Nephron progenitor cell (in vitro differentiated cells): ENCODE measurements at regions not wholly inside any gene's neighbourhood (a gene's known extent, or its start where the extent isn't known, plus 50 kb on each side); places are given as distances from the start of the nearest gene placed in this dataset.

ENCODE experiments used
- DNase-seq: peaks from one replicate; pipeline ENCODE4 v3.0.0; 2021
- H3K27ac Mint-ChIP-seq: 2 replicates; pipeline ENCODE4 v1.8.0; 2021; ENCODE audit warnings: mild to moderate bottlenecking, moderate library complexity, mixed read lengths
- H3K27me3 Mint-ChIP-seq: 2 replicates; pipeline ENCODE4 v1.8.0; 2021; ENCODE audit warnings: mild to moderate bottlenecking, low read depth, mixed read lengths; ENCODE audit not compliant: poor library complexity
- H3K36me3 Mint-ChIP-seq: 2 replicates; pipeline ENCODE4 v1.8.0; 2021; ENCODE audit warnings: low read depth, mixed read lengths
- H3K4me1 Mint-ChIP-seq: 2 replicates; pipeline ENCODE4 v1.8.0; 2021; ENCODE audit warnings: mixed read lengths
- H3K4me3 Mint-ChIP-seq: 2 replicates; pipeline ENCODE4 v1.8.0; 2021; ENCODE audit warnings: mild to moderate bottlenecking, moderate library complexity, mixed read lengths
- H3K9me3 Mint-ChIP-seq: 2 replicates; pipeline ENCODE4 v1.8.0; 2021; ENCODE audit warnings: mild to moderate bottlenecking, moderate library complexity, mixed read lengths
- TF ChIP-seq, protein P1 (sequence below): fragments of 200-600 bp; sonication (generic); IDR thresholded peaks from 2 replicates; pipeline ENCODE4 v1.5.0; 2021; ENCODE audit warnings: antibody characterized with exemption

DNA sequence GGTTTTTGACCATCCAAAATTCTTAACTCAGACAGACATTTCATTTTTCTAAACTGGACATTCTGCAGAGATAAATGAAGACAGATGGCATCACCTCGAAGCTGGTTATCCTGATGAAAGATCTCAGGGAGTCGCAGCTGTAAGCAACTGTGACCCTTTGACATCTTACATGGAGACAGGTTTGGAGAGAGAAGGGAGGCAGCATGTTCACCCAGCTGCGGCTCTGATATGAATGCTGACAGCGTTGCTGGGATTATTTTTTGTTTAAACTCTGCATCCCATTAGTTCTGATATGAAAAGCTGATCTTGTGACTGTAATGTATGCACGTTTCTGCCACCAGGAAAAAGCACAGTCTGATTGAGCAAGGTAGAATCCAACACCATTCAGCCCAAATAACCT lies 89.4 kb downstream of the C6orf118 start:
- no peaks in the 10 kb centered on the region for H3K27me3 Mint-ChIP-seq
- no peak for DNase-seq
- peaks cover 19% of the 10 kb centered on the region for H3K4me1 Mint-ChIP-seq
- H3K4me3 Mint-ChIP-seq: no peak overlapping the region
- TF ChIP-seq, protein P1, sequence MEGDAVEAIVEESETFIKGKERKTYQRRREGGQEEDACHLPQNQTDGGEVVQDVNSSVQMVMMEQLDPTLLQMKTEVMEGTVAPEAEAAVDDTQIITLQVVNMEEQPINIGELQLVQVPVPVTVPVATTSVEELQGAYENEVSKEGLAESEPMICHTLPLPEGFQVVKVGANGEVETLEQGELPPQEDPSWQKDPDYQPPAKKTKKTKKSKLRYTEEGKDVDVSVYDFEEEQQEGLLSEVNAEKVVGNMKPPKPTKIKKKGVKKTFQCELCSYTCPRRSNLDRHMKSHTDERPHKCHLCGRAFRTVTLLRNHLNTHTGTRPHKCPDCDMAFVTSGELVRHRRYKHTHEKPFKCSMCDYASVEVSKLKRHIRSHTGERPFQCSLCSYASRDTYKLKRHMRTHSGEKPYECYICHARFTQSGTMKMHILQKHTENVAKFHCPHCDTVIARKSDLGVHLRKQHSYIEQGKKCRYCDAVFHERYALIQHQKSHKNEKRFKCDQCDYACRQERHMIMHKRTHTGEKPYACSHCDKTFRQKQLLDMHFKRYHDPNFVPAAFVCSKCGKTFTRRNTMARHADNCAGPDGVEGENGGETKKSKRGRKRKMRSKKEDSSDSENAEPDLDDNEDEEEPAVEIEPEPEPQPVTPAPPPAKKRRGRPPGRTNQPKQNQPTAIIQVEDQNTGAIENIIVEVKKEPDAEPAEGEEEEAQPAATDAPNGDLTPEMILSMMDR: no peak
- H3K9me3 Mint-ChIP-seq: peaks cover 7% of the 10 kb centered on the region
- H3K36me3 Mint-ChIP-seq: no peaks in the 10 kb centered on the region
- no peak overlapping the region for H3K27ac Mint-ChIP-seq

DNA sequence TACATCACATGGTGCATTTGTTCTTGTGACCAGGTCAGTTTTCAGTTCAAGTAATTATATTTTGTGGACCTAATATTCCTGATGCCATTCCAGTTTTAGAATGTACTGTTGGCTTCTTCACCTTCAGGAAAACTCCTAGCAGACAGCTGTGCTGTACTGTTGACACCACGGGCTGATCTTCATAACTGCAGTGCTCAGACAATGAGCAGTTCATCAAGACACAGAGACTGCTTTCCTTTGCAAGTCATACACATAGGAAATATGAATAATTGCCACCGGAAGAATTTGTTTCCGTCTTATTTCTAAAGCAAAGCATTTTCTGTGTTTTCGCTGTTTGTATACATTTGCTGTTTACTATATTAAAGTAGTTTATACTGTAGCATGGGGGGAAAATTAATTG lies 89.8 kb downstream of the C6orf118 start:
- TF ChIP-seq, protein P1: no peak
- DNase-seq: no peak
- Mint-ChIP-seq H3K9me3 (peaks cover 8% of the 10 kb centered on the region), H3K4me3 (no peak overlapping the region), H3K36me3 (no peaks in the 10 kb centered on the region), H3K27me3 (no peaks in the 10 kb centered on the region), H3K4me1 (peaks cover 19% of the 10 kb centered on the region), H3K27ac (no peak overlapping the region)

DNA sequence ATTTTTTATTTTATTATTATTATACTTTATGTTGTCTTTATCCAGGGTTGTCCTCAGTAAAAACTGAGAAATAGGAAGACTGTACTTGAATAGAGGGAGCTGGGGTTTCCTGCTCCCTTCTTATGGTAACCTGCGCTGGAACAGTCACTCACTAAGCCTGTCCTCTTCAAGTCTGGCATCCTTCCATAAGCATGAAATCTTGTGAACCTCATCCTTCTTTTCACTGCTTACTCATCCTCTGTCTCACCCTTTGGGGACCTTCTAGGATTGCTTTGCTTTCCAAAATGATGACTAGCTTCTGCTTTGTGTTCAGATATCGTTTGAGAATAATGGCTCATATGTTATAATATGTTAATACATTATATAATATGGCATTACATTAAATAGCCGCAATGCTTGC lies 90.6 kb downstream of the C6orf118 start:
- peaks cover 16% of the 10 kb centered on the region for H3K4me1 Mint-ChIP-seq
- no peaks in the 10 kb centered on the region for H3K27me3 Mint-ChIP-seq
- TF ChIP-seq, protein P1: no peak
- no peaks in the 10 kb centered on the region for H3K36me3 Mint-ChIP-seq
- H3K27ac Mint-ChIP-seq: no peak overlapping the region
- H3K9me3 Mint-ChIP-seq: peaks cover 8% of the 10 kb centered on the region
- H3K4me3 Mint-ChIP-seq: no peak overlapping the region
- no peak for DNase-seq

DNA sequence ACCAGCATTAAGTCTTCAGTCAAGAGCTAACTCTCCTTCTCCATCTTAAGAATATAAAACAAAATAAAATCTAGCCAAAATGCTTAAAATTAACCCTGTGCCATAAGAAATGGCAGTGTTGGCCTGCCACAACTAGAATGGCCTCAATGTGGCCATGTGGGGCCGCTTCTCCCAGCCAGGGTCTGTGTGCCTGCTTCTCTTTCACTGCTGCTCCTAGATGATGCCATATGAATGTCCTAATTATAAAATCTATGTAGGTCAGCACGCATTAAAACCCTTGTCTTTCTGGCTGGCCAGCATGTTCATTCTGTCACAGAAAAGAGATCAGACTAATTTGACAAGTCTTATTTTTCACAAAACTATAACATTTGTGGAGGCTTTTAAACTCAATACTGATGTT lies 102.6 kb downstream of the C6orf118 start:
- DNase-seq: no peak
- H3K27me3 Mint-ChIP-seq: no peaks in the 10 kb centered on the region
- no peak overlapping the region for H3K4me3 Mint-ChIP-seq
- no peaks in the 10 kb centered on the region for H3K36me3 Mint-ChIP-seq
- TF ChIP-seq, protein P1: no peak
- H3K27ac Mint-ChIP-seq: no peak overlapping the region
- no peaks in the 10 kb centered on the region for H3K4me1 Mint-ChIP-seq
- H3K9me3 Mint-ChIP-seq: peaks cover 4% of the 10 kb centered on the region

DNA sequence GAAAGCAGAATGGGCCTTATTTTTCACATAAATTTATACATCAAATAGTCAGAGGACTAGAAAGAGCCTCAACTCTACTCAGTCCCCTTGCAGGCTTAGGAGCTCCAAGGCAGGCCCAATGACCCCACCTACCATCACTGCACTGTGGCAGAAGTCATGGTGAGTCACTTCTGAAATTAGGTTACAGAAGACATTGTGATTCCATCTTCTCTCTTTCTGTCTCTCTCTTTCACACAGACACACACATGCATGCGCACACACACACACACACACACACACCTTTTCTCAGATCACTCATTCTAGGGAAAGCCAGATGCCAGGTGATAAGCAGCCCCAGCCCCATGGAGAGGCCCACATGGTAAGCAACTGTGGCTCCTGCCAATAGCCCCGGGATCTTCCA lies 103.8 kb downstream of the C6orf118 start:
- DNase-seq: no peak
- Mint-ChIP-seq H3K9me3 (peaks cover 14% of the 10 kb centered on the region), H3K36me3 (no peaks in the 10 kb centered on the region), H3K4me3 (no peak overlapping the region), H3K27me3 (peaks cover 5% of the 10 kb centered on the region), H3K27ac (no peak overlapping the region), H3K4me1 (no peaks in the 10 kb centered on the region)
- TF ChIP-seq, protein P1: no peak

DNA sequence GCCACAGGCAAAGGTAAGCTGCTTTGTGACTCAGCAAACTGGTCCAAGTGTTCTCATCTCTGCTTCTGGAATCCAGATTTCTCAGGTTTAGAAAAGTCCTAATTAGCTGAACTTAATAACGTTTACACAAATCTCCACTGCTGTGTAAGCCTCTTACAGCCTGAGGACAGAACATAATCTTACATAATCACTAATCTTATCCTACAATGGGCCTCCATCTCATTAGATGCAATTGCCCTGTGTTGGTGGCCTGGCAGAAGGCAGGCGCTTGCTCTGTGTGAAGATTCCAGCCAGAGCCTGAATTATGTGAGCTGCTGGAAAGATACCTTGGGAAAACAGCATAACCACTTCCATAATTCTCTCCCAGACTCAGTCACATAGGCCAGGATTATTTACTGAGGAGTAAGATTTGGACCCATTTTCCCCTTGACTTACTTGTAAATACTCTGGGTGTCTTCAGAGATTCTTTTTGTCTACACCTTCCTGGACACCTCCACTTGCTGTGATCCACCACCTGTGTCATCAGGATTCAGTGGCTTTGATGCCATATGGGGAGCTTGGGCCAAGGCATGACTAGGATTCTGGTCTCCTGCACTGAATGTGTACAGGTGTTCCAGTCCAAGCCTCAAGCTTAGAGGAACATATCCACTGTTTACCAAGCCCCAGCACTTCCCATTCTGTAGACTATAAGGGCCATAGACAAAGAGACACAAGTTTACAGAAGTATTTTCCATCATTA lies 104.4 kb downstream of the C6orf118 start:
- DNase-seq: no peak
- H3K4me1 Mint-ChIP-seq: no peaks in the 10 kb centered on the region
- peaks cover 8% of the 10 kb centered on the region for H3K27me3 Mint-ChIP-seq
- TF ChIP-seq, protein P1: no peak
- no peak overlapping the region for H3K27ac Mint-ChIP-seq
- peaks cover 15% of the 10 kb centered on the region for H3K9me3 Mint-ChIP-seq
- H3K4me3 Mint-ChIP-seq: no peak overlapping the region
- no peaks in the 10 kb centered on the region for H3K36me3 Mint-ChIP-seq
